Ishikawa (cell line): ENCODE measurements at regions not wholly inside any gene's neighbourhood (a gene's known extent, or its start where the extent isn't known, plus 50 kb on each side); places are given as distances from the start of the nearest gene placed in this dataset.

Experiments used
- CEBPB ChIP-seq: IDR thresholded peaks from 2 replicates; pipeline ENCODE4 v1.6.1; 2012
- CREB1 ChIP-seq: IDR thresholded peaks from 2 replicates; pipeline ENCODE4 v1.6.1; 2012; ENCODE audit warnings: low read depth
- EGR1 ChIP-seq: IDR thresholded peaks from 2 replicates; pipeline ENCODE4 v1.6.1; 2012
- EP300 ChIP-seq: IDR thresholded peaks from 2 replicates; pipeline ENCODE4 v1.6.1; 2012; ENCODE audit warnings: borderline replicate concordance
- FOXM1 ChIP-seq: IDR thresholded peaks from 2 replicates; pipeline ENCODE4 v1.6.1; 2012; ENCODE audit warnings: low read depth, borderline replicate concordance
- NFIC ChIP-seq: IDR thresholded peaks from 2 replicates; pipeline ENCODE4 v1.6.1; 2012
- RAD21 ChIP-seq: IDR thresholded peaks from 2 replicates; pipeline ENCODE4 v1.6.1; 2012; ENCODE audit warnings: low read depth
- TAF1 ChIP-seq: IDR thresholded peaks from 2 replicates; pipeline ENCODE4 v1.6.1; 2012; ENCODE audit warnings: low read depth, mild to moderate bottlenecking
- TCF12 ChIP-seq: IDR thresholded peaks from 2 replicates; pipeline ENCODE4 v1.6.1; 2012; ENCODE audit warnings: low read depth
- TEAD4 ChIP-seq: IDR thresholded peaks from 2 replicates; pipeline ENCODE4 v1.6.1; 2012
- YY1 ChIP-seq: IDR thresholded peaks from 2 replicates; pipeline ENCODE4 v1.6.1; 2012; ENCODE audit warnings: low read depth
- ZBTB7A ChIP-seq: IDR thresholded peaks from 2 replicates; pipeline ENCODE4 v1.6.1; 2012; ENCODE audit warnings: low read depth
- TF ChIP-seq, protein P1 (sequence below): IDR thresholded peaks from 2 replicates; pipeline ENCODE4 v1.6.1; 2012; ENCODE audit warnings: low read depth, mild to moderate bottlenecking
- TF ChIP-seq, protein P2 (sequence below): IDR thresholded peaks from 2 replicates; pipeline ENCODE4 v1.6.1; 2012
- TF ChIP-seq, protein P3 (sequence below): IDR thresholded peaks from 2 replicates; pipeline ENCODE4 v1.6.1; 2012

DNA sequence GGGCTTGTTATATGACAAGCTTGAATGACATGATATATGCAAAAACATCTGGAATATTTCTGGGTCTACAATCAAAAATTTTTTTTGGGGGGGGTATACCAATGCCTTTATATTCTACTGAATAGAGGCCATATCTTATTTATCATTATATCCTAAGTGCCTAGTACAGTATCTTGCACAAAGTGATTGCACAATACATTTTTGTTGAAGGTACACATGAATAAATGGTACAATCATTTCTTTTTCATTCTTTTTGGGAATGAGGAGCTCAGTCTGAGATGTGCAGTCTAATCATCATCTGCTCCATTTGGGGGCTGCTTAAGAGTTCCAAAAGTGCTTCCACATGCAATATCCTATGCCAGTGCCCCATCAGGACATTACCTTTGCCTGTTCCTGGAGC, 214.6 kb downstream of the KIF20B start:
- TF ChIP-seq, protein P1, sequence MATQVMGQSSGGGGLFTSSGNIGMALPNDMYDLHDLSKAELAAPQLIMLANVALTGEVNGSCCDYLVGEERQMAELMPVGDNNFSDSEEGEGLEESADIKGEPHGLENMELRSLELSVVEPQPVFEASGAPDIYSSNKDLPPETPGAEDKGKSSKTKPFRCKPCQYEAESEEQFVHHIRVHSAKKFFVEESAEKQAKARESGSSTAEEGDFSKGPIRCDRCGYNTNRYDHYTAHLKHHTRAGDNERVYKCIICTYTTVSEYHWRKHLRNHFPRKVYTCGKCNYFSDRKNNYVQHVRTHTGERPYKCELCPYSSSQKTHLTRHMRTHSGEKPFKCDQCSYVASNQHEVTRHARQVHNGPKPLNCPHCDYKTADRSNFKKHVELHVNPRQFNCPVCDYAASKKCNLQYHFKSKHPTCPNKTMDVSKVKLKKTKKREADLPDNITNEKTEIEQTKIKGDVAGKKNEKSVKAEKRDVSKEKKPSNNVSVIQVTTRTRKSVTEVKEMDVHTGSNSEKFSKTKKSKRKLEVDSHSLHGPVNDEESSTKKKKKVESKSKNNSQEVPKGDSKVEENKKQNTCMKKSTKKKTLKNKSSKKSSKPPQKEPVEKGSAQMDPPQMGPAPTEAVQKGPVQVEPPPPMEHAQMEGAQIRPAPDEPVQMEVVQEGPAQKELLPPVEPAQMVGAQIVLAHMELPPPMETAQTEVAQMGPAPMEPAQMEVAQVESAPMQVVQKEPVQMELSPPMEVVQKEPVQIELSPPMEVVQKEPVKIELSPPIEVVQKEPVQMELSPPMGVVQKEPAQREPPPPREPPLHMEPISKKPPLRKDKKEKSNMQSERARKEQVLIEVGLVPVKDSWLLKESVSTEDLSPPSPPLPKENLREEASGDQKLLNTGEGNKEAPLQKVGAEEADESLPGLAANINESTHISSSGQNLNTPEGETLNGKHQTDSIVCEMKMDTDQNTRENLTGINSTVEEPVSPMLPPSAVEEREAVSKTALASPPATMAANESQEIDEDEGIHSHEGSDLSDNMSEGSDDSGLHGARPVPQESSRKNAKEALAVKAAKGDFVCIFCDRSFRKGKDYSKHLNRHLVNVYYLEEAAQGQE = no peak
- TF ChIP-seq YY1 (no peak), FOXM1 (no peak), NFIC (no peak), TAF1 (no peak), CREB1 (no peak), CEBPB (no peak), TCF12 (no peak), ZBTB7A (no peak), EP300 (no peak), EGR1 (no peak)
- TF ChIP-seq, protein P2, sequence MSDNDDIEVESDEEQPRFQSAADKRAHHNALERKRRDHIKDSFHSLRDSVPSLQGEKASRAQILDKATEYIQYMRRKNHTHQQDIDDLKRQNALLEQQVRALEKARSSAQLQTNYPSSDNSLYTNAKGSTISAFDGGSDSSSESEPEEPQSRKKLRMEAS = no peak

DNA sequence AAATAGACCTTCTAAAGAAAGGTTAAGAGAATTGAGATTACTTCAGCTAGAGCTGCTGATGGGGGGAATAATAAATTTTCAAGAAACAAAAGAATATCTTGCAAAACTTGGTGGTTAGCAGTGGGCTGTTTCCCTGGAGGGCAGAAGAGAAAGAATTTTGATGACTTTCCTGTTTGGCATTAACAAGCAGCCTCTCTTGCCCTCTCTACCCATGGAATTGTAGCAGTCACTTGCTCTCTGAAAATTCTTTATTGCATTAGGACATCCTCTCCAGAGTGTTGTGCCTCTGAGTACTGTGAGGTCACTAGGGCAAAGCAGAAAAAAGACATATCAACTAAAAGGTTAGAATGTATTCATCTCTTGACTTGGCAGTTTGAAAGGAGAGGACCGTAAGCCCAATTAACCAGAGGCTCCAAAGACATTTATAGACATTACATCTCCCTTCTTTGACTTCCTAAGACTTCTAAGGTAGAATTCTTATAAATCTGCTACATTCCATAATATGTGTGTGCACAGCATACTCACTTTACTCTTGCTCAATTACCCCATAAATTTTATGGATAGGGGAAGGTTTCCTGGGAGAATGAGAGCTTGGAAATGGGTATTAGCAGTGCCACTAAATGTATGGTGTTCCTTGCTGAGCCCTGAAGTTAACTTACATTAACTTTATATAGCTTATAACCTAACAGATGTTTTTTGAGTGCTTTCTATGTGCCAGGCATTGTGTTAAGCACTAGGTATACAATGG, 215.3 kb downstream of the KIF20B start:
- no peak for TF ChIP-seq TEAD4
- no peak for TF ChIP-seq CREB1
- TF ChIP-seq EP300 = no peak
- no peak for TF ChIP-seq ZBTB7A
- TF ChIP-seq, protein P2 = no peak
- no peak for TF ChIP-seq NFIC
- TF ChIP-seq, protein P1 = no peak
- no peak for TF ChIP-seq TAF1
- TF ChIP-seq YY1 = no peak
- no peak for TF ChIP-seq EGR1
- no peak for TF ChIP-seq CEBPB
- TF ChIP-seq RAD21 = no peak
- TF ChIP-seq FOXM1 = no peak
- TF ChIP-seq, protein P3, sequence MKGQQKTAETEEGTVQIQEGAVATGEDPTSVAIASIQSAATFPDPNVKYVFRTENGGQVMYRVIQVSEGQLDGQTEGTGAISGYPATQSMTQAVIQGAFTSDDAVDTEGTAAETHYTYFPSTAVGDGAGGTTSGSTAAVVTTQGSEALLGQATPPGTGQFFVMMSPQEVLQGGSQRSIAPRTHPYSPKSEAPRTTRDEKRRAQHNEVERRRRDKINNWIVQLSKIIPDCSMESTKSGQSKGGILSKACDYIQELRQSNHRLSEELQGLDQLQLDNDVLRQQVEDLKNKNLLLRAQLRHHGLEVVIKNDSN = no peak
- no peak for TF ChIP-seq TCF12

DNA sequence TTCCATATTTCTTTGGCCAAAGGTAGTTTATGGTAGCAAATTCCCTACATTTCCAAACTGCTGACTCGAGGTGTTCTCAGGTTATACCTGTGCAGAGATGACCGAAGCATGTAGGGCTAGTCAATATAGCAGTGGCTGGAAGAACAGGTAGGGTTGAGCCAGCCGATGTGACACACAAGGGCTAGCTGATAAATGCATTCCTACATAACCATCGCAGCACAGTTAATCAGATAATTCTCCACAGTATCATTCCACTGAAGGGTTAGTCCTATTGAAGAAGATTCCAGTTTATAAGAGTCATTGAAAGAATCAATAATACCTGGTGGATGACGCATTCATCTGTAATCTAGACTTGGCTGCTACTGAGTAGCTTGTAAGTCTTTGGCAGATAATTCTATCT, 220.0 kb downstream of the KIF20B start:
- TF ChIP-seq ZBTB7A (no peak), TCF12 (no peak), CEBPB (no peak), TEAD4 (no peak), FOXM1 (no peak), EP300 (no peak), NFIC (no peak), YY1 (no peak), RAD21 (no peak), EGR1 (no peak), CREB1 (no peak), TAF1 (no peak)
- TF ChIP-seq, protein P3 = no peak
- TF ChIP-seq, protein P1 = no peak
- TF ChIP-seq, protein P2 = no peak

DNA sequence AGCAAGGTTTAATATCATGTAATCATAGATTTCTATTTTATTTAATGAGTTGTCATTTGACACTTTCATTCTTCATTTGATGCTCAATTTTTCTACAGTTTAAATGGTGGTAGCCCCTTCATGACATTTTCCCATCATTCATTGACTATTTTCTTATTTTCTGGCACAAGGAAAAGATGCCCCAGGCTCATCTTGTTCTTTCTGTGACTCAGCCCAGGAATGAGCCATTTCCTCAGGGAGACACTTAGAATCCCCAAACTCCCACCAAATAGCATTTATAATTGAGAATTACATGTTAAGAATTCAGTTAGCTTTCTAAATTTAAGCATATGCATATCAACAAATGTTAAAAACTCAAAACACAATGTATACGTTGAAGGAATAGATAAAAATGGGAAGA, 222.3 kb downstream of the KIF20B start:
- TF ChIP-seq, protein P2 = no peak
- TF ChIP-seq NFIC = no peak
- TF ChIP-seq CEBPB = no peak
- TF ChIP-seq FOXM1 = no peak
- TF ChIP-seq EP300 = no peak
- TF ChIP-seq TEAD4 = no peak
- TF ChIP-seq, protein P1 = no peak
- TF ChIP-seq YY1 = no peak
- no peak for TF ChIP-seq TCF12
- no peak for TF ChIP-seq TAF1
- TF ChIP-seq RAD21 = no peak
- no peak for TF ChIP-seq ZBTB7A
- TF ChIP-seq, protein P3 = no peak
- TF ChIP-seq CREB1 = no peak
- no peak for TF ChIP-seq EGR1
